IgD-negative memory B cell (primary cell): ENCODE measurements at regions not wholly inside any gene's neighbourhood (a gene's known extent, or its start where the extent isn't known, plus 50 kb on each side); places are given as distances from the start of the nearest gene placed in this dataset.

Source experiments
- H3K27ac Mint-ChIP-seq, 3 donors: one replicate each; pipeline ENCODE4 v1.8.0; 2020 to 2022; ENCODE audit warnings: mild to moderate bottlenecking in 3 of 3, mixed read lengths in 3 of 3, moderate library complexity in 1 of 3
- H3K27me3 Mint-ChIP-seq: one replicate; pipeline ENCODE4 v1.8.0; 2021; ENCODE audit warnings: mixed read lengths
- H3K36me3 Mint-ChIP-seq: one replicate; pipeline ENCODE4 v1.8.0; 2020; ENCODE audit warnings: mild to moderate bottlenecking, mixed read lengths
- H3K4me1 Mint-ChIP-seq, 3 donors: one replicate each; pipeline ENCODE4 v1.8.0; 2020 to 2022; ENCODE audit warnings: mixed read lengths in 3 of 3, mild to moderate bottlenecking in 1 of 3
- H3K4me3 Mint-ChIP-seq, 4 donors: one replicate each; pipeline ENCODE4 v1.8.0; 2020 to 2022; ENCODE audit warnings: mild to moderate bottlenecking in 4 of 4, mixed read lengths in 4 of 4, moderate library complexity in 3 of 4
- H3K9me3 Mint-ChIP-seq, 3 donors: one replicate each; pipeline ENCODE4 v1.8.0; 2020 to 2021; ENCODE audit warnings: mixed read lengths in 3 of 3, mild to moderate bottlenecking in 1 of 3

GRCh38 chr10:4717670-4718069 lies 108.3 kb upstream of the AKR1E2 start:
- H3K4me1 Mint-ChIP-seq: no peaks in the 10 kb centered on the region
- H3K27me3 Mint-ChIP-seq: peaks cover 3% of the 10 kb centered on the region
- no peak overlapping the region for H3K27ac Mint-ChIP-seq
- peaks cover 2% of the 10 kb centered on the region for H3K36me3 Mint-ChIP-seq
- H3K4me3 Mint-ChIP-seq: no peak overlapping the region
- H3K9me3 Mint-ChIP-seq: peaks cover 0 to 1% (median 0%) of the 10 kb centered on the region in 3 donors

DNA sequence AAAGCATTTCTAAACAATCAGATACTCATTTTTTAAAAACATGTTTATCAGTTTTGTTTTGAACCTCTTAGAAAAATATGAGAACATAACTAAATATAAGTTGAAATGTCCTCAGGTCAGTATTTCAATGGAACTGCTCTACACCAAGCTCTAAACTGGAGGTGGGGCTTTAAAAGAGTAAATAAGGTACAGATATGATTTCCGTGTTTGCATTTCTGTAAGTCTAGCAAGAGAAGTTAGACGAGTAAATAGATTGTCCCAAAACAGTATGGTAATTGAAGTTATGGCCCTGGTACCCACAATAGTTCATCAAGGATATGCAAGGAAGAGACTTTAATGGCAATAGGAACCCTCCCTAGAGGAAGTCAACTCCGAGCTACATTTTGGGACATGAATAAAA lies 115.1 kb upstream of the AKR1E2 start:
- no peak overlapping the region for H3K27ac Mint-ChIP-seq
- H3K36me3 Mint-ChIP-seq: no peaks in the 10 kb centered on the region
- H3K9me3 Mint-ChIP-seq: peaks cover 0 to 1% (median 0%) of the 10 kb centered on the region in 3 donors
- no peak overlapping the region for H3K4me3 Mint-ChIP-seq
- H3K27me3 Mint-ChIP-seq: peaks cover 6% of the 10 kb centered on the region
- H3K4me1 Mint-ChIP-seq: peaks cover 0 to 1% (median 0%) of the 10 kb centered on the region in 3 donors

GRCh38 chr10:4708123-4708759 lies 117.8 kb upstream of the AKR1E2 start:
- peak overlapping the region in 1 of 3 donors; percentile 6 for H3K27ac Mint-ChIP-seq
- H3K4me3 Mint-ChIP-seq: no peak overlapping the region
- H3K36me3 Mint-ChIP-seq: no peaks in the 10 kb centered on the region
- H3K9me3 Mint-ChIP-seq: peaks cover 0 to 2% (median 0%) of the 10 kb centered on the region in 3 donors
- peaks cover 0 to 3% (median 0%) of the 10 kb centered on the region in 3 donors for H3K4me1 Mint-ChIP-seq
- H3K27me3 Mint-ChIP-seq: peaks cover 8% of the 10 kb centered on the region

DNA sequence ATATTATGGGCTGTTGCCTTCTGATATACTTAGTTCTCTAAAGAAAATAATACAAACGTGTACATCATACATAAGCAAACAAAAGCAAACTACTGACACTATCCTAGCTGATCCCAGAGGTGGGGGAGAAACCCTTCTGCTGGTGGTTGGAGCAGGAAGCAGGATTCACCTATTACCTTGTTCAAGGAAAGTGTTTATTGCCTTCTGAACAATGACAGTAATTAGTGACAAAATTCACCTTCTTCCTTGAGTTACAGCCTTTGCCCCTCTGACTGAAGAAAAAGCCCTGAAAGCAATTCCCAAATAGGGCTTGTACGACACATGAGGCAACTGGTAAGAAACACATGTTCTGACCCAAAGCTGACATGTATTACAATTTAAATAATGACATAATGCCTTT lies 118.8 kb upstream of the AKR1E2 start:
- Mint-ChIP-seq H3K4me3 (no peak overlapping the region), H3K27ac (no peak overlapping the region), H3K36me3 (no peaks in the 10 kb centered on the region), H3K9me3 (peaks cover 0 to 2% (median 0%) of the 10 kb centered on the region in 3 donors), H3K27me3 (peaks cover 8% of the 10 kb centered on the region), H3K4me1 (peaks cover 0 to 3% (median 0%) of the 10 kb centered on the region in 3 donors)

DNA sequence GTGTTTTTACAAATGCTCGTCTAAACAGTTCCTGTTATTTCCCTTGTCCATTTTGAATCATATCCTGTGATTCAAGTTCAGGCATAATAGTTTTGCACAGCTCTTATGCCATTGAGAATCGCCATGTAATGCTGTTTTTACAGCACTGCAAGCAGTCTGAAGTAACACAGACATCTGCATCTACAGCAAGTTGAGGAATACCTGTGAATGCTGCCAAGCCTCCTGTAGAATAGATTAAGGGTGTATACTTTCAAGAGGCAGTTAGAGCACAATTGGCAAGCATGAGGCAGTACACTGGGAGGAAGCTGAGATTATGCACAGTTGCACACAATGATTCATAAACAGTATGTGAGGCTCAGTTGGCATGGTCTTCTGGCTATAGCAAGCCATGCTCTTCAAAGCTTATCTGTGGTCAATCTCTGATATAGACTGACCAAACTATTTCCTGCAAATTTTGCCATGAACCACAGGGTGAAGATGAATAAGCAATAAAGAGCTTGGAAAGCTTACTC lies 121.9 kb upstream of the AKR1E2 start:
- H3K4me3 Mint-ChIP-seq: no peak overlapping the region
- H3K9me3 Mint-ChIP-seq: peaks cover 0 to 2% (median 0%) of the 10 kb centered on the region in 3 donors
- H3K27ac Mint-ChIP-seq: no peak overlapping the region
- peaks cover 0 to 2% (median 0%) of the 10 kb centered on the region in 3 donors for H3K4me1 Mint-ChIP-seq
- peaks cover 8% of the 10 kb centered on the region for H3K27me3 Mint-ChIP-seq
- H3K36me3 Mint-ChIP-seq: no peaks in the 10 kb centered on the region

- peaks cover 1% of the 10 kb centered on the region for H3K36me3 Mint-ChIP-seq
- peaks cover 0 to 2% (median 0%) of the 10 kb centered on the region in 3 donors for H3K4me1 Mint-ChIP-seq
- H3K27ac Mint-ChIP-seq: no peak overlapping the region
- peaks cover 9% of the 10 kb centered on the region for H3K27me3 Mint-ChIP-seq
- H3K4me3 Mint-ChIP-seq: no peak overlapping the region
- peaks cover 0 to 2% (median 0%) of the 10 kb centered on the region in 3 donors for H3K9me3 Mint-ChIP-seq
Observed at GRCh38 chr10:4701016-4701415, 125.0 kb upstream of the AKR1E2 start.

- H3K27me3 Mint-ChIP-seq: peaks cover 8% of the 10 kb centered on the region
- H3K9me3 Mint-ChIP-seq: no peaks in the 10 kb centered on the region
- H3K27ac Mint-ChIP-seq: no peak overlapping the region
- peaks cover 0 to 2% (median 0%) of the 10 kb centered on the region in 3 donors for H3K4me1 Mint-ChIP-seq
- peaks cover 1% of the 10 kb centered on the region for H3K36me3 Mint-ChIP-seq
- no peak overlapping the region for H3K4me3 Mint-ChIP-seq
Observed at GRCh38 chr10:4699950-4700730, 125.9 kb upstream of the AKR1E2 start.

GRCh38 chr10:4698075-4698474 lies 127.9 kb upstream of the AKR1E2 start:
- H3K4me3 Mint-ChIP-seq: no peak overlapping the region
- H3K9me3 Mint-ChIP-seq: no peaks in the 10 kb centered on the region
- no peaks in the 10 kb centered on the region for H3K4me1 Mint-ChIP-seq
- H3K27ac Mint-ChIP-seq: no peak overlapping the region
- peaks cover 8% of the 10 kb centered on the region for H3K27me3 Mint-ChIP-seq
- H3K36me3 Mint-ChIP-seq: peaks cover 1% of the 10 kb centered on the region

DNA sequence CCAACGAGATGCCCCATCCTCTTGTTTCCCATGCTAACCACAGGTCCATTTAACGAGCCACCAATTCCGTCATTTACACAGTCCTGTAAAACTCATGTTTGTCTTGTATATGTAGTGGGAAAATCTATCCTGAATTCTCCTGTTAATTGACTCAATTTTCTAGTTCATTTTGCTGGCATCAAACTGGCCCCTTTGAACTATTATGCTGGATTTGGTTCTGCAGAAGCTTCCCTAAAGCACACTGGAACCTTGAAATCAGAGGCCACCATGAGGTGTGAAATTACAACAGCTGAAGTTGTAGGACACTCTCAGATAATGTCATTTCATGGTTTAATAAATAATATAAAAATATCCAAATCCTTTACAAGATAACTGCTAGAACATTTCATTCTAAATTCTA lies 129.8 kb upstream of the AKR1E2 start:
- Mint-ChIP-seq H3K4me1 (no peaks in the 10 kb centered on the region), H3K27me3 (peaks cover 8% of the 10 kb centered on the region), H3K27ac (no peak overlapping the region), H3K4me3 (no peak overlapping the region), H3K9me3 (peaks cover 0 to 1% (median 0%) of the 10 kb centered on the region in 3 donors), H3K36me3 (peaks cover 1% of the 10 kb centered on the region)

GRCh38 chr10:4693967-4694366 lies 132.0 kb upstream of the AKR1E2 start:
- Mint-ChIP-seq H3K4me3 (no peak overlapping the region), H3K4me1 (no peaks in the 10 kb centered on the region), H3K9me3 (peaks cover 0 to 6% (median 0%) of the 10 kb centered on the region in 3 donors), H3K27me3 (peaks cover 8% of the 10 kb centered on the region), H3K36me3 (peaks cover 1% of the 10 kb centered on the region), H3K27ac (no peak overlapping the region)

DNA sequence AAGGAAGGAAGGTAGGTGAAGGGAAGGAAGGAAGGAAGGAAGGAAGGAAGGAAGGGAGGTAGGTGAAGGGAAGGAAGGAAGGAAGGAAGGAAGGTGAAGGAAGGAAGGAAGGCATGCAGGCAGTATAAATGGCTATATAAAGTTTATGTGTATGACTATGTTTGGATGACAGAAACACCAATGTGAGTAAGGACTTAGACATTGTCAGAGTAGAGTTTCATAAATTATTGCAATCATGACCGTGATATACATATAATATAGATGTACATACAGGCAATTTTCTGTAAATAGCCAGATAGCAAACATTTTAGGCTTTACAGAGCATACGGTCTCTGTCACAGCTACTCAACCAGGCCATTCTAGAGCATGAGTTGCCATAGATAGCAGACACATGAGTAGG lies 133.8 kb upstream of the AKR1E2 start:
- no peak overlapping the region for H3K27ac Mint-ChIP-seq
- H3K27me3 Mint-ChIP-seq: peaks cover 8% of the 10 kb centered on the region
- no peak overlapping the region for H3K4me3 Mint-ChIP-seq
- peaks cover 0 to 5% (median 0%) of the 10 kb centered on the region in 3 donors for H3K4me1 Mint-ChIP-seq
- peaks cover 0 to 6% (median 0%) of the 10 kb centered on the region in 3 donors for H3K9me3 Mint-ChIP-seq
- H3K36me3 Mint-ChIP-seq: no peaks in the 10 kb centered on the region

- Mint-ChIP-seq H3K27ac (no peak overlapping the region), H3K36me3 (no peaks in the 10 kb centered on the region), H3K4me1 (peaks cover 0 to 5% (median 0%) of the 10 kb centered on the region in 3 donors), H3K27me3 (peaks cover 4% of the 10 kb centered on the region), H3K4me3 (no peak overlapping the region), H3K9me3 (peaks cover 0 to 6% (median 0%) of the 10 kb centered on the region in 3 donors)
Observed at GRCh38 chr10:4691776-4692175, 134.2 kb upstream of the AKR1E2 start.

DNA sequence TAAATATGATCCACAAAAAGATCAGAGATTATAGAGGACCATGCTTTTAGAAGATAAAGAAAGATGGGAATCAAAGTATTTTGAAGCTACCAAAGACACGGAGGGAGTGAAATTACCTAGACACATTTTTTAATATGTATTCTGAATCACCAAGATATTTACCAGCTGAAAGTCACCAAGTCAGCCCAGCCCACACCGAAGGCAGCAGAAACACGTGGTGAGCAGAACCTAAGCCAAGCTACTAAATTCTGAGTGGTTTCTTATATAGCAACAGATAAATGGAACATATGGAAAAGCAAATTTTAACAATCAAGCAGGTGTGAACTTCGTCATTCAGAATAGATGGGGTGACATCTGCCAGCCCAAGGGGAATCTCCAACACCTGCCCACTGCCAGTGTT lies 134.7 kb upstream of the AKR1E2 start:
- Mint-ChIP-seq H3K36me3 (no peaks in the 10 kb centered on the region), H3K4me3 (no peak overlapping the region), H3K4me1 (peaks cover 0 to 5% (median 0%) of the 10 kb centered on the region in 3 donors), H3K27me3 (peaks cover 3% of the 10 kb centered on the region), H3K27ac (no peak overlapping the region), H3K9me3 (peaks cover 0 to 6% (median 0%) of the 10 kb centered on the region in 3 donors)

GRCh38 chr10:4688601-4689000 lies 137.4 kb upstream of the AKR1E2 start:
- H3K36me3 Mint-ChIP-seq: no peaks in the 10 kb centered on the region
- H3K27me3 Mint-ChIP-seq: peaks cover 6% of the 10 kb centered on the region
- H3K4me1 Mint-ChIP-seq: peaks cover 0 to 5% (median 0%) of the 10 kb centered on the region in 3 donors
- peaks cover 0 to 6% (median 0%) of the 10 kb centered on the region in 3 donors for H3K9me3 Mint-ChIP-seq
- no peak overlapping the region for H3K27ac Mint-ChIP-seq
- no peak overlapping the region for H3K4me3 Mint-ChIP-seq

- Mint-ChIP-seq H3K36me3 (no peaks in the 10 kb centered on the region), H3K4me3 (no peak overlapping the region), H3K27ac (no peak overlapping the region), H3K9me3 (peaks cover 0 to 6% (median 0%) of the 10 kb centered on the region in 3 donors), H3K4me1 (peaks cover 0 to 8% (median 0%) of the 10 kb centered on the region in 3 donors), H3K27me3 (peaks cover 6% of the 10 kb centered on the region)
Observed at GRCh38 chr10:4688168-4688567, 137.8 kb upstream of the AKR1E2 start.
